ENCODE measurements at regions not wholly inside any gene's neighbourhood (a gene's known extent, or its start where the extent isn't known, plus 50 kb on each side); places are given as distances from the start of the nearest gene placed in this dataset.
"Not testable (repeated sequence)": the region's sequence is repeated elsewhere in the genome, so short reads cannot be mapped to it uniquely, and the experiment has no call there.

DNA sequence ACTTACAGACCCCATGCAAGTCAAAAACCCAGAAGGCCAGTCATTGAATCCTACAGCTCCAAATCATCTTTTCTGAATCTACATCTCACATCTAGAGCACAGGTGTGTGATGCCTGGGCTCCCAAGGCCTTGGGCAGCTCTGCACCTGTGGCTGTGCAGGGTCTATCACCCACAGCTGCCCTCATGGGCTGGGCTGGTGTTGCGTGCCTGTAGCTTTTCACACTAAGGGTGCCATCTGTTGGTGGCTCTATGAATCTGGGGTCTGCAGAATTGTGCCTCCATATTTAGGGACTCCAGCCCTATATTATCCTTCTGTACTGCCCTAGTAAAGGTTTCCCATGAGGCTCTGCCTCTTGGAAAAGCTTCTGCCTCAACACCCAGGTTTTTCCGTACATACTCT, 407.6 kb downstream of the TUBA3C start:
- not testable (repeated sequence) for TF ChIP-seq YY1, CTCF, GLIS1, ZSCAN16, ZNF350 (tag by site-specific recombination; IDR thresholded peaks at IDR 0.05)
- TF ChIP-seq, protein P1, sequence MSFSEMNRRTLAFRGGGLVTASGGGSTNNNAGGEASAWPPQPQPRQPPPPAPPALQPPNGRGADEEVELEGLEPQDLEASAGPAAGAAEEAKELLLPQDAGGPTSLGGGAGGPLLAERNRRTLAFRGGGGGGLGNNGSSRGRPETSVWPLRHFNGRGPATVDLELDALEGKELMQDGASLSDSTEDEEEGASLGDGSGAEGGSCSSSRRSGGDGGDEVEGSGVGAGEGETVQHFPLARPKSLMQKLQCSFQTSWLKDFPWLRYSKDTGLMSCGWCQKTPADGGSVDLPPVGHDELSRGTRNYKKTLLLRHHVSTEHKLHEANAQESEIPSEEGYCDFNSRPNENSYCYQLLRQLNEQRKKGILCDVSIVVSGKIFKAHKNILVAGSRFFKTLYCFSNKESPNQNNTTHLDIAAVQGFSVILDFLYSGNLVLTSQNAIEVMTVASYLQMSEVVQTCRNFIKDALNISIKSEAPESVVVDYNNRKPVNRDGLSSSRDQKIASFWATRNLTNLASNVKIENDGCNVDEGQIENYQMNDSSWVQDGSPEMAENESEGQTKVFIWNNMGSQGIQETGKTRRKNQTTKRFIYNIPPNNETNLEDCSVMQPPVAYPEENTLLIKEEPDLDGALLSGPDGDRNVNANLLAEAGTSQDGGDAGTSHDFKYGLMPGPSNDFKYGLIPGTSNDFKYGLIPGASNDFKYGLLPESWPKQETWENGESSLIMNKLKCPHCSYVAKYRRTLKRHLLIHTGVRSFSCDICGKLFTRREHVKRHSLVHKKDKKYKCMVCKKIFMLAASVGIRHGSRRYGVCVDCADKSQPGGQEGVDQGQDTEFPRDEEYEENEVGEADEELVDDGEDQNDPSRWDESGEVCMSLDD (tag by site-specific recombination; IDR thresholded peaks at IDR 0.05), result not testable (repeated sequence)

All from HEK293 (cell line).